ENCODE measurements at regions not wholly inside any gene's neighbourhood (a gene's known extent, or its start where the extent isn't known, plus 50 kb on each side); places are given as distances from the start of the nearest gene placed in this dataset.

- RAD21 ChIA-PET (ENCODE audit: low non-redundant PET in 1 of 2, low total read pairs in 2 of 2, uncharacterized antibody in 2 of 2, unreplicated experiment in 2 of 2), result no interaction called here
Measured at GRCh38 chr1:29893806-29894205, 657.5 kb downstream of the PTPRU start.

More at GRCh38 chr1:29893806-29894205, 657.5 kb downstream of the PTPRU start:
- H3K9ac ChIP-seq (ENCODE audit: low read length), result no peak overlapping the region
- H3K79me2 ChIP-seq (ENCODE audit: insufficient read depth, low read length), result no peaks in the 10 kb centered on the region
- H3K9me2 ChIP-seq (ENCODE audit: insufficient read depth), result no peaks in the 10 kb centered on the region
- no peak overlapping the region for H3K4me3 ChIP-seq (replicated peaks in 1 of 2; ENCODE audit: low read depth in 1 of 2, low read length in 2 of 2)
- BruUV-seq (replicated peaks), result no TSS peak
- no peak overlapping the region for H3K4me2 ChIP-seq (ENCODE audit: low read length)
- no peaks in the 10 kb centered on the region for H4K20me1 ChIP-seq (ENCODE audit: insufficient read depth)
- H3K36me3 ChIP-seq (ENCODE audit: control insufficient read depth in 1 of 2, insufficient read depth in 2 of 2, low read length in 2 of 2), result no peaks in the 10 kb centered on the region
- DNase-seq (ENCODE audit: low read depth, low spot score) (no peak), ATAC-seq (no peak)
- H3K27me3 ChIP-seq (ENCODE audit: insufficient read depth, low read length), result peaks cover 68% of the 10 kb centered on the region
- no peak overlapping the region for H2AFZ ChIP-seq (ENCODE audit: low read depth, low read length, poor library complexity, severe bottlenecking)
- ChIA-PET POLR2A (no interaction called here), CTCF (no interaction called here)
- H3K27ac ChIP-seq (ENCODE audit: low read depth, low read length), result no peak overlapping the region
- intact Hi-C loops (cut with micrococcal nuclease), result no loop called here
- TF ChIP-seq CBX3 (IDR thresholded peaks at IDR 0.05; ENCODE audit: low read depth) (no peak), CTCF (IDR thresholded peaks at IDR 0.05 in 2 of 3, conservative IDR thresholded peaks at IDR 0.05 in 1 of 3; ENCODE audit: borderline replicate concordance in 1 of 3, insufficient read depth in 1 of 3, low read depth in 2 of 3, low read length in 2 of 3) (no peak), JUND (IDR thresholded peaks at IDR 0.05) (no peak), CEBPB (IDR thresholded peaks at IDR 0.05; ENCODE audit: low read depth) (no peak), MAX (IDR thresholded peaks at IDR 0.05) (no peak), POLR2AphosphoS5 (IDR thresholded peaks at IDR 0.05; ENCODE audit: low read depth, low read length) (no peak)
- H3K4me1 ChIP-seq (ENCODE audit: control insufficient read depth in 1 of 2, insufficient read depth in 2 of 2, low read length in 2 of 2), result no peaks in the 10 kb centered on the region
- H3K9me3 ChIP-seq (ENCODE audit: control insufficient read depth in 1 of 2, insufficient read depth in 1 of 2, low read depth in 1 of 2, low read length in 2 of 2), result no peaks in the 10 kb centered on the region

Measured in HCT116 (cell line).